HG02943 (cell line): ENCODE measurements at regions not wholly inside any gene's neighbourhood (a gene's known extent, or its start where the extent isn't known, plus 50 kb on each side); places are given as distances from the start of the nearest gene placed in this dataset.

Experiments used
- ATAC-seq: cut with Tn5 transposase; IDR thresholded peaks from one replicate; pipeline ENCODE4 v1.9.1; 2021; ENCODE audit warnings: mild to moderate bottlenecking, low read depth, moderate library complexity; ENCODE audit not compliant: unreplicated experiment

DNA sequence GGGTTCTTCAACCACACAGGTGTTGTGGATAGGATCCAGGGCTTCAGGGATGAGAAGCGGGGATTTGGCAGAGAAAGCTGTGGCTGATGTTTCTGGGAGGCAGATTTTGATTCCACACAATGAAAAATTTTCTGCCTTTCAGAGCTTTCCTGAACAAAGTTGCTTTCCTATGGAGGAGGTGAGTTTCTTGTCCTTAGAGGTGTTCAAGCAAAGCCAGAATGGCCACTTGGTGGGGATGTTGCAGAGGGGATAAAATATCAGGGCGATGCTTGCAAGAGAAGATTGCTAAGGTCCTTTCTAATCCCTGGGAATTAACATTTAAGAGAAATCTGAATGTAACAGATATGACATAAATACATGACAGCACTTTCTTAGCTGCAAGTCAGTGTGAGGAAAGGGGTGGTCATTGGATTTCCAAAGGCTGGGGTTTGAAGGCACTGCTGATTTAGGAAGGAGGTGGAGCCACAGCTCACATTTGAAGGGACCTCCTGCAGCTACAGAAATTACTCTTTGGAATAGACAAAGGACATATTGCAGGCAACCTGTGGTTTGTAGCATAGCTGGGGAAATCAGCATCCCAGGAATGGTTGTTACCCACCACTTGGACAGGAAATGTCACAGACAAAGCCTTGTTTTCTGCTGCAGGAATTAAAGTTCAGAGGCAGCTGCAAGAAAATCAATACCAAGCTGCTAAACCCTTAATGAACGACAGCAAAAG is 271.1 kb upstream of the CHD6 start:
- ATAC-seq, result no peak

DNA sequence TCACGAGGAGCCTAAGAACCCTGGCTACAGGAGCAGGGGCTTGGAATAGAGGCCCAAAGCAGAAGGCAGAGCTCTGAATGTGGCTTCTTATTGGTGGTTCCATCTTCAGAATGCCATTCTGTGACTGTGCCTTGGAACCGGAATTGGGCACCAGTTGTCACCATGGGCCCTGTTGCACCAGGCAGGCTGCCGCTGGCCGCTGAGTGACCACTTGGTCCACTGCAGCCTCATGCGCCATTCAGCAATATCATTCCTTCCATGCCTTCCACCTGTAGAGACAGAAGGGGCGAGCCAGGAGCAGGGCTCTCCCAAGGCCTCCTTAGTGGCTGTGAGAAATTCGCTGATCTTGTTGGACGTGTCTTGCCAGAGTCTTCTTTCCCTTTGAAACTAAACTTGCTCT is 270.3 kb upstream of the CHD6 start:
- ATAC-seq, result no peak

DNA sequence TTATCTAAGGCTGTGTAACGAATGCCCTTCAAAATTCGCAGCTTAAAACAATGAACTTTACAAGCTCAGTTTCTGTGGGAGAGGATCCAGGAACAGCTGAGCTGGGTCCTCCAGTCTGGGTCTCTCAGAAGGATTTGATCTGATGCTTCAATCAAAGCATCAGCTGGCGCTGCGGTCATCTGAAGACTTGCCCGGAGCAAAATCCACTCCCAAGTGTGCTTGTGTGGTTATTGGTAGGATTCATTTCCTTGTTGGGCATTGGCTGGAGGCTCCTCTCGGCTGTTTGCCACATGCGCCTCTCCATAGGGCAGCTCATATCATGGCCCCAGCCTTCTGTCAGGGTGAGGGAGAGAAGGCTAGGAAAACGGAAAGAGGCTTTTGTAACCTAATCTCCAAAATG is 269.3 kb upstream of the CHD6 start:
- ATAC-seq, result no peak

DNA sequence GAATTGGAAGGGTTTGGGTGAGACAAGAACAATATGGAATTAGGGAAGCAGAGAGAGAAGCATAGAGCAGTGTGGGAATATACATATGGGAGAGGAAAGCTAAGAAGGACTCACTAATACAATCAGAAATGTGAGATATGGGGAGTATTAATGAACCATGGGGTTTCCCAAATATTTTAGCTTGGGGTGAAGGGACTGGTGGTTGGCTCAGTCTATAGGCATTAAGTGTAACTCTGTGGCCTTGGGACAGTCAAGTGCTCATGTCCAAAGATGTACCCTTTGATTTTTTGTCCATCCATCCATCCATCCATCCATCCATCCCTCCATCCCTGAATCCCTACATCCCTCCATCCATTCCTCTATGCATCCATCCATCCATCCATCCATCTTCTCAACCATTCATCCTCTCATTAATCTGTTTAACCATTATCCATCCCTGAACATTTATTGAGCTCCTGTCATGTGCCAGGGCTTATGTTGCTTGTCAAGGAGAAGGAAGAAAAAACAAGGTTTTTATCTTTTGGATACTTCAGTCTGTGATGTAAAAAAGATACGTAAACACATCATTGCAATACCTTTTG is 263.4 kb upstream of the CHD6 start:
- no peak for ATAC-seq

DNA sequence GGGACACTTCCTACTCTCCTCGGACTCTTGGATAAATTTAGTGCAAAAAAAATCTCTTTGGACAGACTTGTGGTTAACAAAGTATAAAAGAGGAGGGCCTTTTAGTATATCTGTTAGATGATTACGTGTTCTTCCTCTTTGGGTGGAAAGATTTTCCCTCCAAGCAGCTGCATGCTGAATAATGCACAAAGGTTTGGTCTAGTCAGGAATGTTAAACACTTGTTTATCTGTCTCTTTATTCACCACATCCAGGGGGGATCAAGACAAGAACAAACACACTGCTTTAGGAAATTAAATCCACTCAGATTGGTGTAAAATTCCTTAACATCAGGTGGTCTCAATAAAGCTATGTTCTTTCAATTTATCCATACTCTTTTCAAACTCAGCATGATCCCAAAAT is 260.9 kb upstream of the CHD6 start:
- ATAC-seq, result no peak

DNA sequence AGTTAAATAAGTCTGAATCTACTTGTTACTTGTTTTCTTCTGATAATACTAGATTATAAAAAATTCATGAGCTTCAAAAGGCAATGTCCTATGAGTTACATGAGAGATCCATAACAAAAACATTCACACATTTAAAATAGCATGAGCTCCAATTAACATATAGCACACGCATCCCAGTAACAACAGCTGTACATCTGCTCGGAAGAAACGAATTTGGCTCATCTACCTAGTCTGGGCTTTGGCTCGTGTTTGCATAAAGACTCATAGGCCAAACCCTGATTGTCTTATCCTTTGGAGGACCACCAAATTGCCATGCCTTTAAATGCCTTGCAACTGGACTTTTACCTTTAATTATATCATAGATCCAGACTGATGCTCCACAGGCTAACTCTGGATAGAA is 259.7 kb upstream of the CHD6 start:
- ATAC-seq, result no peak

DNA sequence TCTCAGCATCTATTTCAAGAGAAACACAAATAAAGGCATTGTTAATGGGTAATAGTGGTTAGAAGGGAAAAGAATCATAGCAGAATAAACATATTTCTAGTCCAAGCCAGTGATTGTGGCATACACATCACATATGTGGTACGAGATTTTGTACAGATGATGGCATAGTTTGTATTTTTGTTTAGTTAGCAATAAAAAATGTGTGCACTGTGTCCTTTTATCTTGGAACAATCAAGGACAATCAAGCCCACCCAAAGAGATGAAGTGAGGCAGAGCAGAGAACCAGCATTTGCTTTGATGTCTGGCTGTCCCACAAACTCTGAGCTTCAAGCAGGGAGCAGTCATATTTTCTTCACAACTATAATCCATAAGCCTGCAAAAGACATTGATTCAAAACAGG is 256.5 kb upstream of the CHD6 start:
- no peak for ATAC-seq

DNA sequence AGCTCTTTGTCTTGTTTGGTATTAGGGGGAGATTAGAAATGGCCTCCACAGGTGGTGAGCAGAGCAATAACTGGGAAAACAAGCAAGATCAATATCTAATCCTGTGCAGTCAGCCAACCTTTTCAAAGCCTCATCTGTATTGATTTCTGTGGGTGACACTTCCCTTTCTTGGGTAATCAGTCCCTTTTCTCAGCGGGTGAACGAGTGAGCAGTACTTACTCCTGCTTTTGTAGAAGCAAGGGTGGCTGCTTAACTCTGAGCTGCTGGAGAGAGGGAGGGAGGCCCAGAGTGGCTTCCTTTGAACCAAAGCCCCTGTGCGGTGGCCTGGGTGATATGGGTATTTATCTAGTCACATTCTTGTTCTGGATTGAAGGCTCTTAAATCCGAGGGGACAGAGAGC is 254.8 kb upstream of the CHD6 start:
- ATAC-seq, result no peak

DNA sequence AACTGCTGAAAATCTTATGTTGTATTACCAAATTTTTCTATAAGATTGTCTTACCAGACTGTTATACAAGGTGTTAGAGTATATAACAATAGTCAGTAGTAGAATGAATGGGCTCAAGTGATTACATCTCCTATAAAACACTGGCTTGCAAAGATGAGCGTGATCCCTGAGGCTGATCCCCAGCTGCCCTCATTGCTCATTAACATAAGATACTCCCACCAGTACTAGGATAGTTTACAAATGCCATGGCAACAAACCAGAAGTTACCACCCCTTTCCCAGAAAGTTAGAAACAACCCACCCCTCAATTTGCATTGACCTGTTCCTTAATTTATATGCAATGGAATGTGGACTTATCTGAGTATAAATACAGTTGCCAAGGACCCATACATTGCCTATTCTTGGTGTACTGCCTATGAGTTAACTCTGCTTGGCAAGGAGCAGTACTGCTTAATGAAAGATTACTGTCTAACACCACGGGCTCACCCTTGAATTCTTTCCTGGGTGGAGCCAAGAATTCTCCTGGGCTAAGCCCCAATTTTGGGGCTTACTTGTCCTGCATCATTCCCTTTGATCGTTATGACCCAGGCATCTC is 252.8 kb upstream of the CHD6 start:
- ATAC-seq, result no peak

DNA sequence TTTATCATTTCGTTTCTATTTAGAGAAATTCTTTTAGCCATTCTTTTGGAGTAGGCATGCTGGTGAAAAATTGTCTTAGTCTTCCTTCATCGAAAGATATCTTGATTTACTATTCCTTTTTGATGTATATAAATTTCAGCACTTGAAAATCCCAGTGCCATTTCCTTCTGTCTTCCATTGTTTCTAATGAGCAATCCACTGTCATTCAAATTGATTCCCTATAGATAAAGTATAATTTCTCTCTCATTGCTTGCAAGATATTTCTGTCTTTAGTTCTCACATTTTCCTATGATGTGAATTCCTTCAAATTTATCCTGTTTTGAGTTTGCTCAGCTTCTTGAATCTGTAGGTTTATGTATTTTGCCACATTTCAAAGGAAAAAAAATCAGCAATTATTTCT is 251.1 kb upstream of the CHD6 start:
- no peak for ATAC-seq

DNA sequence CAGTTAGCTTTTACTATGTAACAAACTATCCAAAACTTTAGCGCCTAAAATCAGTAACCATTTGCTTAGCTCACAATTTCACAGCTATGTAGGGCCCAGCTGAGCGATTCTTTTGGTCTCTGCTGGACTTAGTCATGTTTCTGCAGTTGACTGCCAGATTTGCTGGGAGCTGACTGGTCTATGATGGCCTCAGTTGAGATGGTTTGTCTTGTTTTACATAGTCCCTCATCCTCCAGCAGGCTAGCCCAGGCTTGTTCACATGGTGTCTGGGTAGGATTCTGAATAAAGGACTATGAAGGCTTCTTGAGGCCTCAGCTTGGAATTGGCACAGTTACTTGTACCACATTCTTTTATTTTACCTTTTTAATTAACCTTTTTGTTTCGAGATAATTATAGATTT is 247.8 kb upstream of the CHD6 start:
- ATAC-seq, result no peak

DNA sequence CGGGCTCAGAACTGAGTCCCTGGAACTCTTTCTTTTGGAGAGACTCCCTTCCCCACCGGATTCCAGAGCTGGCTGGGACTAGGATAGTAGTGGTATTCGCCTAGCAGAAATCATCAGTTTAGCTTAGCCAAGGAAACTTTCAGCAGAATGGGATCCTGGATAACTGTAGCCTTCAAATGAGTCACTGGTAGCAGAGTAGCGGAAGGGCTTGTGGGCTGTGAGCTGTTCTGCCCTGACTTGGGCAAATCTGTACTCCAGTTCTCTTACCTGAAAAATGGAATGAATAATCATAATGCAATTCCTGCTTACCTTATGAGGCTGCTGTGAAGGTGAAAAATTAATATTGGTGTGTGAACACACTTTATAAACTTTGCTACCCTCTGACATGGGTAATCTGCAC is 244.3 kb upstream of the CHD6 start:
- no peak for ATAC-seq

DNA sequence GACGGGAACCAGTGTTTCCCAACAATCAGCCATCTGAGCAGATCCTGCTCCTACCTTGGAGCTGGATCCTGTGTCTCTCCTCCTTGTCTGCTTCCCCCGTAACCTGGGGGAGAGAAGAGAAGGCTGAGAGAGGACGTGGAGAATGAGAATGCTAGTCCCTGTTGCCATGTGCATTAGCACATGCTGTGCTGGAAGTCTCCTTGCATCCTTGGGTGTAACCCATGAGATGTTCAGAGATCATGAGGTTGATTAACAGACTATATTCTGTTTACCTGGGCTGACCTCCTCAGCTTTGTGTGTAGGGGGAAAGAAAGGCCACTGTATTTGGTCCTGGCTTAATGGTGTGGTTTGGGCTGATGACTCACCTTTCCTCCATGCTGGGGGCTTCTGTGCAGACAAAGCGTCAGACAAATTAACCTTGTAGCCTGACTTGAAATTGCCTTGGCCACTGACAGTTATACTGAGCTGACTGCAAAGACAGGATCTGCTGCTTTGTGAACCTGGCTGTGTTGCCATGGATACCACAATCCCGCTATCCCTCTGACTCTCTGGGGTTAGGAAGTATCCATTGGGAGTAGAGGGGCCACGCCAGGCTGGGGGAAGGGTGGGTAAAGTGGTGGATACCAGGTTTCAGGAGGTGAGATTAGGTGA is 243.7 kb upstream of the CHD6 start:
- ATAC-seq, result no peak

DNA sequence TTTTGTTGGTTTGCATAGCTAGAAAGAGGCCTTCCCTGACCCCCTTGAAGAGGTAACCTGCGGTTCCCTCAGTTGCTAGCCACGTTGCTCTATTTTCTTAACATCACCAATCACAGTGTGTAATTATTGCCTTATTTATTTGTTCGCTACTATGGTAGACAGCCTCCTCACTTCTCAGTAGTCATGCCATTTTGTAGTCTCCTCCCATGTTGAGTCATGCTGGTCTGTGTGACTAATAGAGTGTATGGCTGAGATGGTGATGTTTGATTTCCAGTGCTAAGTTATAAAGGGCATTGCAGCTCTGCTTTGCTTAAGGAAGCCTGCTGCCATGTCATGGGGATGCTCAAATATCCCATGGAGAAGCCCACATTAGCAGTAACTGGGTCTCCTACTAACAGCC is 236.6 kb upstream of the CHD6 start:
- no peak for ATAC-seq

DNA sequence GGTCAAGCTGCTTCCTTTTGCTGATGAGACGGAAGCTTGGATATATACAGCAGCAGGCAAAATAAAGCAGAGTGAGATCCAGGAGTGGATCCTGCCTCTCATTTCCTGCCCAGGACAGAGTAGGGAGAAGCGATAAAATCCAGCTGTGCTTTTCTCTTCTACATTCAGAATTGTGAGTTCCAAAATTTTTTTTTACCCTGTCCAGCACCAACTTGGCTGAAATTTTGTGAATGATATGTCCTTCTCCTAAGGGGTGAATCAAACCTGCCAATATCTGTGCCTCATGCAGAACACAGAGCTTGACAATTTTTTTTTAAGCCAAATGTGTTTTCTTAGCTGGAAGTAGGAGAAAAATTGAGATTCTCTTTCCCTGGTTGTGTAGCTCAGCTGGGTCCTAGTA is 235.6 kb upstream of the CHD6 start:
- ATAC-seq, result no peak

DNA sequence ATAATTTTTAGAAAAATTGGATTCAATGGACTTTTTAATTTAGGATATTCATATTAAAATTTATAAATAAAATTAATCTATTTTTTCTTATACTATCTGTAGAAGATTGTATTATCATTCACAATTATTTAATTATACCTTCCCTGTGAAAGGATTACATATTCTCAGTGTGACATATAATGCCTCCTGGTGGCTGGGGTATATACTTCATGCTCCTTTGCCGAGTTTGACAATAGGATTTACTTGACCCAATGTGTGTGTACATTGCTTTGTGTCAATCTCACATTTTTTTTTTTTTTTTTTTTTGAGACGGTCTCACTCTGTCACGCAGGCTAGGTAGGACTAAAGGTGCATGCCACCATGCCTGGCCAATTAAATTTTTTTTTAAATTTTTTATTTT is 230.0 kb upstream of the CHD6 start:
- no peak for ATAC-seq

DNA sequence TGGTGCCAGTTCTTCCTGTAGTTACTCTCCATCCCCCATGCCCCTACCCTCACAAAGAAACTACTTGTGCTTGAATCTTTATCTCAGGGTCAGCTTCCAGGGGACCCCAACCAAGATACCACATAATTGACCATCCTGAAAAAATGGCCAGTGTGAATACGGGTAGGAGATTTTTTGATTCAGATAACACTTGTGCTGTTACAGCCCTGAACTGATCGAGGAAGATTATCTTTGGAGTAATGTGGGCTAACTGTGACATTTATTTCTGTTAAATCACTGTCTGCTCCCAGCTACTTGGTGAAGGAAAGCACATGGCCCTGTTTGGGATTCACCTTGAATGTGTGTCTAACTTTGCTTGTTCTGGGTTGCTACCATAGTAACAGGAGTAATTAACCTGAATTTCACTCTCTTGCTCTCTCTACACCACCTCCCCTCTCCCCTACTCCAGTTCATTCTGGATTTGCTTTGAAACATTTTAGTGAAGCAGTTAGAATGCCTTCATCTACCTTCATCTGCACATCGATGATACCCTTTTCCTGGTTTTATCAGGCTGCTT is 219.6 kb upstream of the CHD6 start:
- ATAC-seq, result no peak

DNA sequence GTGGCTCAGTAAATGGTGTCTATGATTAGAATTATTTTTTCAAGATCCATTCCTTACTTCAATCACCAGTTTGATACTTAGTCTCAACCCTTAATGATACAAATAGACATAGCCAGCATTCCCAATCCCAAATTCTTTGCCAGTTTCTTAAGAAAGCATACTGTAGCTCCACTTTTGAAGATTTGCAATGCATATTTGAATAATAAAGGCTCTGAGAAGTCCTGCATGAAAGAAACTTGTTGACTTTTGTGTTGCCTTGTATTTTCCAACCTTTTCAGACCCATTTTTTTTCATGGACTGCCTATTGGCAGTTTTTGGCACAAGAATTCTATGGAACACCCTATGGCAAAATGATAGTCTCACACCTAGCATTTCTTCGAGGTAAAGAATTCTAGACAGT is 215.6 kb upstream of the CHD6 start:
- ATAC-seq, result no peak

DNA sequence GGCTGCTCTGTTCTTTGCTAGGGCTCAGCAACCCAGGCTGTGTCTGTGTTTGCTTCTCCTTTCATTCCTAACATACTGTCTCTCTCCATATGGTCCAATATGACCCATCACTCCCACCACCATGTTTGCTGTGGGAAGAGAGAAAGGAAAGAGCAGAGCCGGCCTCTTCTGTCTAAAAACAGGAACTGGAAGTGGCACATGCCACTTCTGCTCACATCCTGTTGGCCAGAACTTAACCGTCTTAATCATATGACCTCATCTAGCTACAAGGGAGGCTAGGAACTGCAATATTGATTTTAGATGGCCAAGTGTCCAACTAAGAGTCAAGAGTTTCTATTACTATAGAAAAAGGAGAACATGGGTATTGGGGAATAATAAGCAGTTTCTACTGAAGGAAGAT is 212.5 kb upstream of the CHD6 start:
- ATAC-seq, result no peak

DNA sequence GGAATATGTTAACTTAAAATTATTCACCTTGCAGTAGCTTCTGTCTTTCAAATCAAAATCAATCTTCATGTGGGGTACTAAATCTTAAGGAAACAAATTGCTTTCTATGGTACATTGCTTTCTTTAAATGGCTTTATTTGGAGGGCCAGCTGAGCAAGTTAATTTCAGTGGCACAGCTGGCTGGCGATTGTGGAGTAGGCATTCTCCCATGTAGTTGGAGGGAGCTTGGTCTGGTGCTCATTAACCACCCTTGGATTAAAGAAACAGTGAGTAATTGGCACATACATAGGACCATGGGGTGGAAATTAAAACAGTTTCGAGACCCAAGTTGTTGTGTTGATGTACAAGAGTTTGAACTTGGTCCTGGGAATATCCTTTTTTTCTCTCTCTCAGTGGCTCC is 201.3 kb upstream of the CHD6 start:
- no peak for ATAC-seq

DNA sequence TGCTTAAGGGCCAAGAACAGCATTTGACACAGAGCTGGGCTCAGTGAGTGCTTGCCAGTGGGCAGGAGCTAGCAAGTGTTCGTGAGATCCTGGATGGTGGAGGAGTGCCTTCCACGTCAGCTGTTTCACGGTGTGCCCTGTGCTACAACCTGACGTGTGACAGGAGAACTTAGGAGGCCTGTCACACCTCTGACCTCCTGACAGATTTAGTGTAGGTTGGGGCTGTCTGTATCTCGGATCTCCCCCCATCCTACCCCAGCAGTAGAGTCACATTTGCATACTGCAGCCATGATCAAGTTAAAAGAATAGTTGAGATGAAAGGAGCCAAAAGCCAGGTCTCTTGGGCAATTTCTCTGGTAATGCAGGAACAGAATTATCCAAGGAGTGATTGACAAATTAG is 200.8 kb upstream of the CHD6 start:
- no peak for ATAC-seq

DNA sequence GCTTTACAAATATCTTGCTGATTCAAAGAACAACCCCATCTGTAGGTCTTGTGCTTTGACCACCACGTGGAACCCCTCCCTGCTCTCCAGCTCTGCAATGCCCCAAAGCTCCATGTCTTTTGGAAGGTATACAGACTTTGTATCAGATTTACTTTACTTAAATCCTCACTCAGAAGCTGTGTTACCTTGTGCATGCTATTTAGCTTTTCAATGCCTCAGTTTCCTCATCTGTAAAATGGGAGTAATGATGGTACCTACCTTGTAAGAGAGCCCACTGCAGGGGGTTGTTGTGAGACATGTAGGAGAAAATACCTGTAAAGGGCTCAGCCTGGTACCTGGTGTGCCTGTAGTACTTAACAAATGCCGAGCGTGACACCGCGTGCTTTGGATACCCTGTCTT is 200.2 kb upstream of the CHD6 start:
- ATAC-seq, result no peak
